Esophagus muscularis mucosa (tissue), 3 donors: ENCODE measurements at regions not wholly inside any gene's neighbourhood (a gene's known extent, or its start where the extent isn't known, plus 50 kb on each side); places are given as distances from the start of the nearest gene placed in this dataset.

ENCODE experiments used
- CTCF ChIP-seq, 3 experiments: fragments of 200-600 bp in 2 of 3; fragments of 450-650 bp in 1 of 3; sonication (generic) in 2 of 3; IDR thresholded peaks; one replicate each; pipeline ENCODE4 v1.5.1; 2017 to 2019; ENCODE audit warnings: antibody characterized with exemption in 3 of 3, mild to moderate bottlenecking in 2 of 3, moderate library complexity in 1 of 3
- POLR2A ChIP-seq: fragments of 450-650 bp; IDR thresholded peaks from one replicate; pipeline ENCODE4 v1.6.1; 2017; ENCODE audit warnings: antibody characterized with exemption, moderate library complexity, mild to moderate bottlenecking, low read depth
- POLR2AphosphoS5 ChIP-seq, 2 donors: sonication (generic); formaldehyde crosslinking; IDR thresholded peaks; one replicate each; pipeline ENCODE4 v1.6.1; 2017; ENCODE audit warnings: antibody characterized with exemption in 2 of 2

- TF ChIP-seq CTCF (IDR thresholded peaks at IDR 0.05) (no peak), POLR2A (no peak), POLR2AphosphoS5 (IDR thresholded peaks at IDR 0.05) (no peak)
Observed at GRCh38 chr12:131620946-131621681, 89.8 kb upstream of the SFSWAP start.
